Heart left ventricle (tissue), 13 donors: ENCODE measurements at regions not wholly inside any gene's neighbourhood (a gene's known extent, or its start where the extent isn't known, plus 50 kb on each side); places are given as distances from the start of the nearest gene placed in this dataset.

ENCODE experiments used
- POLR2A ChIP-seq, 2 donors: fragments of 450-650 bp; IDR thresholded peaks; one replicate each; pipeline ENCODE4 v1.6.1; 2017; ENCODE audit warnings: antibody characterized with exemption in 2 of 2, mild to moderate bottlenecking in 2 of 2, moderate library complexity in 2 of 2
- TF ChIP-seq, protein P1 (sequence below), 12 donors: fragments of 200-600 bp; sonication (generic) in 4 of 12; IDR thresholded peaks; one replicate each; pipeline versions ENCODE4 v1.5.0 to v1.8.0; 2018 to 2022; ENCODE audit warnings: antibody characterized with exemption in 12 of 12, mild to moderate bottlenecking in 5 of 12
- donor health status: ischemic (EF 13 %, LVEDD 7.1; RV severe dilation, severe dysfunction).
- donor health status: DM: no; HTN: yes; CAD: no.
- donor health status: DM: no; HTN: no; CAD: no.
- donor health status: ischemic (EF 25% LVEDD 6.9; RV normal size, moderate dysfunction).
- donor health status: ischemic (EF 25% LVEDD 5.7; RV mildly dilated, moderate dysfunction).
- donor health status: ischemic (EF 35%, LVEDD 5.7; RV mildly dilated, moderate dysfunction).
- donor health status: nonischemic (EF 11% LVEDD 7.7; RV severe dilation, severe dysfunction).
- donor health status: DM: yes; HTN: yes; CAD: no.
- donor health status: PGD.
- donor health status: ischemic (EF 29% LVEDD 5.4; RV normal size, mild dysfunction).
- donor health status: nonischemic (EF 23%, LVEDD 6.1; RV moderate dilation, normal function).

DNA sequence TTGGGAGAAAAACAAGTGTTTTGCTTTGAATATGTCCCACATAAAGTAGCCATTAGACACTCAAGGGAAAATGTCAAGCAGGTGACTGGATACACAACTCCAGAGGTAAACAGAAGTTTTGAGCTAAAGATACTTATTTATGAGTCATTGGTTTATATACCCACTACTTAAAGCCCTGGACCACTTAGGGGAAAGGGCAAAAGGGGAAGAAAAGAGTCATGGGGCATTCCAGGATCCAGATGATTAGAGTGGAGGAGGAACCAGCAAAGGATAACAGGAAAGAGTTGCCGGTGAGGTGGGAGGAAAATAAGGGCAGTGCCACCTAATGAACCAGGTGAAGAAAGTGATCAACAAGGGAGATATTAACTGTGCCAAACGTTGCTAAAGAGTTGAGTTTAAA, 254.2 kb upstream of the NR4A3 start:
- TF ChIP-seq, protein P1, sequence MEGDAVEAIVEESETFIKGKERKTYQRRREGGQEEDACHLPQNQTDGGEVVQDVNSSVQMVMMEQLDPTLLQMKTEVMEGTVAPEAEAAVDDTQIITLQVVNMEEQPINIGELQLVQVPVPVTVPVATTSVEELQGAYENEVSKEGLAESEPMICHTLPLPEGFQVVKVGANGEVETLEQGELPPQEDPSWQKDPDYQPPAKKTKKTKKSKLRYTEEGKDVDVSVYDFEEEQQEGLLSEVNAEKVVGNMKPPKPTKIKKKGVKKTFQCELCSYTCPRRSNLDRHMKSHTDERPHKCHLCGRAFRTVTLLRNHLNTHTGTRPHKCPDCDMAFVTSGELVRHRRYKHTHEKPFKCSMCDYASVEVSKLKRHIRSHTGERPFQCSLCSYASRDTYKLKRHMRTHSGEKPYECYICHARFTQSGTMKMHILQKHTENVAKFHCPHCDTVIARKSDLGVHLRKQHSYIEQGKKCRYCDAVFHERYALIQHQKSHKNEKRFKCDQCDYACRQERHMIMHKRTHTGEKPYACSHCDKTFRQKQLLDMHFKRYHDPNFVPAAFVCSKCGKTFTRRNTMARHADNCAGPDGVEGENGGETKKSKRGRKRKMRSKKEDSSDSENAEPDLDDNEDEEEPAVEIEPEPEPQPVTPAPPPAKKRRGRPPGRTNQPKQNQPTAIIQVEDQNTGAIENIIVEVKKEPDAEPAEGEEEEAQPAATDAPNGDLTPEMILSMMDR (IDR thresholded peaks at IDR 0.05) = no peak
- TF ChIP-seq POLR2A (IDR thresholded peaks at IDR 0.05) = no peak
